Astrocyte (in vitro differentiated cells and primary cell): ENCODE measurements at regions not wholly inside any gene's neighbourhood (a gene's known extent, or its start where the extent isn't known, plus 50 kb on each side); places are given as distances from the start of the nearest gene placed in this dataset.

ENCODE experiments used
- DNase-seq: peaks from one replicate; pipeline ENCODE4 v3.0.0-alpha.2; 2010; ENCODE audit warnings: low read depth
- FAIRE-seq: peaks from 2 replicates; lab custom pipeline; 2011; peaks lifted over from hg19 to GRCh38; lab: Jason Lieb, UNC
- H2AFZ ChIP-seq: 2 replicates; pipeline ENCODE4 v1.6.0; 2012; ENCODE audit warnings: low read depth, low read length, inconsistent platforms
- H3K27ac ChIP-seq: 2 replicates; pipeline ENCODE4 v1.5.1; 2011; ENCODE audit warnings: low read depth, low read length, inconsistent platforms
- H3K27me3 ChIP-seq: 2 replicates; pipeline ENCODE4 v1.6.0; 2011; ENCODE audit warnings: low read length, inconsistent platforms; ENCODE audit not compliant: insufficient read depth
- H3K36me3 ChIP-seq: 2 replicates; pipeline ENCODE4 v1.5.1; 2011; ENCODE audit warnings: low read length, inconsistent platforms; ENCODE audit not compliant: insufficient read depth
- H3K4me1 ChIP-seq: 2 replicates; pipeline ENCODE4 v1.5.1; 2011; ENCODE audit warnings: low read length, inconsistent platforms; ENCODE audit not compliant: insufficient read depth
- H3K4me2 ChIP-seq: 2 replicates; pipeline ENCODE4 v1.6.0; 2012; ENCODE audit warnings: low read length, inconsistent platforms
- H3K4me3 ChIP-seq: 2 replicates; pipeline ENCODE4 v1.5.1; 2011; ENCODE audit warnings: low read depth, mild to moderate bottlenecking, low read length, inconsistent platforms; ENCODE audit not compliant: insufficient read depth
- H3K79me2 ChIP-seq: 2 replicates; pipeline ENCODE4 v1.6.0; 2012; ENCODE audit warnings: mild to moderate bottlenecking, low read length, inconsistent platforms; ENCODE audit not compliant: insufficient read depth
- H3K9ac ChIP-seq: 2 replicates; pipeline ENCODE4 v1.6.0; 2012; ENCODE audit warnings: mild to moderate bottlenecking, low read length, inconsistent platforms
- H3K9me3 ChIP-seq: 2 replicates; pipeline ENCODE4 v1.5.1; 2012; ENCODE audit warnings: low read depth, mild to moderate bottlenecking, low read length, inconsistent platforms; ENCODE audit not compliant: insufficient read depth
- H4K20me1 ChIP-seq: 2 replicates; pipeline ENCODE4 v1.6.0; 2012; ENCODE audit warnings: low read length, inconsistent platforms; ENCODE audit not compliant: insufficient read depth
- H3K27ac Mint-ChIP-seq: one replicate; pipeline ENCODE4 v1.8.0; 2021; ENCODE audit warnings: mild to moderate bottlenecking, mixed read lengths; ENCODE audit not compliant: unreplicated experiment
- H3K27me3 Mint-ChIP-seq: one replicate; pipeline ENCODE4 v1.8.0; 2021; ENCODE audit warnings: low read depth, mixed read lengths; ENCODE audit not compliant: unreplicated experiment
- H3K36me3 Mint-ChIP-seq: one replicate; pipeline ENCODE4 v1.8.0; 2021; ENCODE audit warnings: low read depth, mixed read lengths; ENCODE audit not compliant: unreplicated experiment
- H3K4me1 Mint-ChIP-seq: one replicate; pipeline ENCODE4 v1.8.0; 2021; ENCODE audit warnings: low read depth, mixed read lengths; ENCODE audit not compliant: unreplicated experiment
- H3K4me3 Mint-ChIP-seq: one replicate; pipeline ENCODE4 v1.8.0; 2021; ENCODE audit warnings: mild to moderate bottlenecking, moderate library complexity, mixed read lengths; ENCODE audit not compliant: unreplicated experiment
- H3K9me3 Mint-ChIP-seq: one replicate; pipeline ENCODE4 v1.8.0; 2021; ENCODE audit warnings: mild to moderate bottlenecking, mixed read lengths; ENCODE audit not compliant: unreplicated experiment
- EZH2 ChIP-seq: IDR thresholded peaks from 2 replicates; pipeline ENCODE4 v1.6.1; 2012; ENCODE audit warnings: mild to moderate bottlenecking, low read length, inconsistent platforms; ENCODE audit not compliant: insufficient read depth
- TF ChIP-seq, protein P1 (sequence below): IDR thresholded peaks from 2 replicates; pipeline ENCODE4 v1.5.1; 2011; ENCODE audit warnings: low read depth, mild to moderate bottlenecking, inconsistent platforms, low read length, moderate library complexity; ENCODE audit not compliant: insufficient read depth

DNA sequence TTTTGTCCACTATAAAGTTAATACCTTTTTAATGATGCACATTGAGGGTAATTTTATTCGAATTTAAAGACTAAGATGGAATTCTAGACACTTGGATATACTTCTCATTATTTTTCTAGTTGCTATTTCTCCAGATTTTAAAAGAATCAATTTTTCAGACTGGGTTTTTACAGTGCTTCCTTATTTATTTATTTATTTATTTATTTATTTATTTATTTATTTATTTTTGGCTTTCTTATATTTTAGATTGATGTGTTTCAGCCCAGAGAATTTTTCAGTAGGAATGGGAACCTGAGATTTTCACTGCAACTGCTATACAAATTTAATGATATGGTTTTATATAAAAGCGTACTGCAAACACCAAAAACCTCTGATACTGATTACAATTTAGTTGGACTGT is 448.7 kb downstream of the ZPLD1 start:
- H3K27ac Mint-ChIP-seq: no peak overlapping the region
- no peak overlapping the region for H3K9ac ChIP-seq
- H3K4me1 Mint-ChIP-seq: no peaks in the 10 kb centered on the region
- no peaks in the 10 kb centered on the region for H3K36me3 ChIP-seq
- H3K4me3 Mint-ChIP-seq: no peak overlapping the region
- no peak overlapping the region for H3K4me2 ChIP-seq
- FAIRE-seq: no peak
- no peaks in the 10 kb centered on the region for H3K27me3 ChIP-seq
- H4K20me1 ChIP-seq: no peaks in the 10 kb centered on the region
- H3K27me3 Mint-ChIP-seq: no peaks in the 10 kb centered on the region
- H3K36me3 Mint-ChIP-seq: no peaks in the 10 kb centered on the region
- H3K79me2 ChIP-seq: no peaks in the 10 kb centered on the region
- no peaks in the 10 kb centered on the region for H3K9me3 Mint-ChIP-seq
- H3K4me1 ChIP-seq: no peaks in the 10 kb centered on the region
- H2AFZ ChIP-seq: no peak overlapping the region
- DNase-seq: no peak
- no peaks in the 10 kb centered on the region for H3K9me3 ChIP-seq
- H3K4me3 ChIP-seq: no peak overlapping the region
- H3K27ac ChIP-seq: no peak overlapping the region
- no peak for TF ChIP-seq EZH2
- TF ChIP-seq, protein P1, sequence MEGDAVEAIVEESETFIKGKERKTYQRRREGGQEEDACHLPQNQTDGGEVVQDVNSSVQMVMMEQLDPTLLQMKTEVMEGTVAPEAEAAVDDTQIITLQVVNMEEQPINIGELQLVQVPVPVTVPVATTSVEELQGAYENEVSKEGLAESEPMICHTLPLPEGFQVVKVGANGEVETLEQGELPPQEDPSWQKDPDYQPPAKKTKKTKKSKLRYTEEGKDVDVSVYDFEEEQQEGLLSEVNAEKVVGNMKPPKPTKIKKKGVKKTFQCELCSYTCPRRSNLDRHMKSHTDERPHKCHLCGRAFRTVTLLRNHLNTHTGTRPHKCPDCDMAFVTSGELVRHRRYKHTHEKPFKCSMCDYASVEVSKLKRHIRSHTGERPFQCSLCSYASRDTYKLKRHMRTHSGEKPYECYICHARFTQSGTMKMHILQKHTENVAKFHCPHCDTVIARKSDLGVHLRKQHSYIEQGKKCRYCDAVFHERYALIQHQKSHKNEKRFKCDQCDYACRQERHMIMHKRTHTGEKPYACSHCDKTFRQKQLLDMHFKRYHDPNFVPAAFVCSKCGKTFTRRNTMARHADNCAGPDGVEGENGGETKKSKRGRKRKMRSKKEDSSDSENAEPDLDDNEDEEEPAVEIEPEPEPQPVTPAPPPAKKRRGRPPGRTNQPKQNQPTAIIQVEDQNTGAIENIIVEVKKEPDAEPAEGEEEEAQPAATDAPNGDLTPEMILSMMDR: no peak

DNA sequence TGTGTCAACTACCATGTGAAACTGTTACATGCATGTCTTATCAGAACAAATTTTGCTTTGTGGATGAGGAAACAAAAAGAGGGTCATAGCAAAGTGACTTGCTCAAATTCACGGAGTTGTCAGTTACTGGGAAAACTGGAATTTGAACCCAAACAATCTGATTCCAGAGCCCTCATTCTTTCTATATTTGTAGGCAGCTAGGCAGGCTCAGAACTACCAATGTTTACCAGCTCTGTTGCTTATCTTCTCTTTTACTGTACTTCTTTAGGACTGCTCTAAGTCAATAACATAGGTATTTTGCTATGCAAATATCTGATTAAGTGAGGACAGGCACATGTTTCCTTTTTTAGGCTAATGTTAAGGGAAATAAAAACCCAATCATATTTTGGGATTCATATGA is 450.5 kb downstream of the ZPLD1 start:
- H3K27ac ChIP-seq: no peak overlapping the region
- TF ChIP-seq, protein P1: no peak
- no peak for TF ChIP-seq EZH2
- no peaks in the 10 kb centered on the region for H3K9me3 ChIP-seq
- H3K27me3 ChIP-seq: no peaks in the 10 kb centered on the region
- no peak for DNase-seq
- Mint-ChIP-seq H3K36me3 (no peaks in the 10 kb centered on the region), H3K27ac (no peak overlapping the region), H3K4me3 (no peak overlapping the region), H3K27me3 (no peaks in the 10 kb centered on the region), H3K4me1 (no peaks in the 10 kb centered on the region), H3K9me3 (no peaks in the 10 kb centered on the region)
- H3K9ac ChIP-seq: no peak overlapping the region
- FAIRE-seq: no peak
- no peak overlapping the region for H2AFZ ChIP-seq
- H4K20me1 ChIP-seq: no peaks in the 10 kb centered on the region
- H3K4me3 ChIP-seq: no peak overlapping the region
- H3K79me2 ChIP-seq: no peaks in the 10 kb centered on the region
- no peak overlapping the region for H3K4me2 ChIP-seq
- H3K36me3 ChIP-seq: no peaks in the 10 kb centered on the region
- no peaks in the 10 kb centered on the region for H3K4me1 ChIP-seq

DNA sequence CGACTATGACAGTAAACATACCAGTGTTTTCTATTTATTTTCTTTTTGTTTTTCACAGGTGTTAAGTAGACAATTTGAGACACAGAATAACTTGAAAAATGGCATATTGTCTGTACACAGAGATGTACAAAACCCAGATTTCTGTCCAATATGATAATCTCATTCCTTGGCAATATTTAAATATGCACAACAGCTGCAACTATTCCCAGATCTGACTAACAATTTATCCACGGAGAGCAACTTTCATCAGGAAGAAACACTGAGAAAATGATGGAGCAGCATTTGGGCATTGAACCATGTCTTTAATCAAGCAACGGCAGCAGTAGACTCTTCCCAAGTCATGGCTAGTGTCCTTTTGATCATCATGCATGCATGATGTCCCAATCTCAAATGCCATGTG is 452.6 kb downstream of the ZPLD1 start:
- H3K27me3 ChIP-seq: no peaks in the 10 kb centered on the region

More for the DNA sequence above, 452.6 kb downstream of the ZPLD1 start:
- Histone ChIP-seq H3K27ac (no peak overlapping the region), H4K20me1 (no peaks in the 10 kb centered on the region), H3K4me1 (no peaks in the 10 kb centered on the region), H3K4me2 (no peak overlapping the region), H3K9me3 (no peaks in the 10 kb centered on the region), H3K36me3 (no peaks in the 10 kb centered on the region), H3K9ac (no peak overlapping the region), H3K4me3 (no peak overlapping the region), H3K79me2 (no peaks in the 10 kb centered on the region), H2AFZ (no peak overlapping the region)
- DNase-seq (no peak), FAIRE-seq (no peak)
- no peak overlapping the region for H3K27ac Mint-ChIP-seq
- H3K27me3 Mint-ChIP-seq: no peaks in the 10 kb centered on the region
- TF ChIP-seq, protein P1: no peak
- no peak for TF ChIP-seq EZH2
- H3K4me3 Mint-ChIP-seq: no peak overlapping the region
- no peaks in the 10 kb centered on the region for H3K4me1 Mint-ChIP-seq
- H3K9me3 Mint-ChIP-seq: no peaks in the 10 kb centered on the region
- H3K36me3 Mint-ChIP-seq: no peaks in the 10 kb centered on the region
